OCI-M2 (cell line): ENCODE measurements at regions not wholly inside any gene's neighbourhood (a gene's known extent, or its start where the extent isn't known, plus 50 kb on each side); places are given as distances from the start of the nearest gene placed in this dataset.
"Not testable (repeated sequence)": the region's sequence is repeated elsewhere in the genome, so short reads cannot be mapped to it uniquely, and the experiment has no call there.

ENCODE experiments used
- DNase-seq: peaks from one replicate; lab custom pipeline; 2025; ENCODE audit not compliant: unreplicated experiment; lab: John Stamatoyannopoulos, UW

- no peak for DNase-seq
Measured at GRCh38 chr2:12871694-12872315, 155.1 kb downstream of the TRIB2 start.

- no peak for DNase-seq
Measured at GRCh38 chr2:12877761-12878160, 161.0 kb downstream of the TRIB2 start.

GRCh38 chr2:12879649-12880048, 162.9 kb downstream of the TRIB2 start:
- no peak for DNase-seq

- DNase-seq = no peak
Measured at GRCh38 chr2:12881952-12882351, 165.2 kb downstream of the TRIB2 start.

- no peak for DNase-seq
Measured at GRCh38 chr2:12882393-12882792, 165.7 kb downstream of the TRIB2 start.

- DNase-seq = no peak
Measured at GRCh38 chr2:12883906-12884305, 167.2 kb downstream of the TRIB2 start.

- DNase-seq = no peak
Measured at GRCh38 chr2:12884713-12885282, 168.1 kb downstream of the TRIB2 start.

- DNase-seq = no peak
Measured at GRCh38 chr2:12890066-12890465, 173.3 kb downstream of the TRIB2 start.

GRCh38 chr2:12890481-12890991, 173.8 kb downstream of the TRIB2 start:
- DNase-seq = no peak

- no peak for DNase-seq
Measured at GRCh38 chr2:12895017-12895416, 178.3 kb downstream of the TRIB2 start.

- DNase-seq = no peak
Measured at GRCh38 chr2:12896318-12896982, 179.7 kb downstream of the TRIB2 start.

GRCh38 chr2:12897181-12897580, 180.4 kb downstream of the TRIB2 start:
- no peak for DNase-seq

- DNase-seq = no peak
Measured at GRCh38 chr2:12903272-12903671, 186.5 kb downstream of the TRIB2 start.

- DNase-seq = no peak
Measured at GRCh38 chr2:12910431-12910830, 193.7 kb downstream of the TRIB2 start.

GRCh38 chr2:12915787-12916186, 199.1 kb downstream of the TRIB2 start:
- no peak for DNase-seq

GRCh38 chr2:12918138-12918834, 201.6 kb downstream of the TRIB2 start:
- DNase-seq = no peak

- DNase-seq = no peak
Measured at GRCh38 chr2:12918835-12919445, 202.2 kb downstream of the TRIB2 start.

GRCh38 chr2:12921321-12921720, 204.6 kb downstream of the TRIB2 start:
- no peak for DNase-seq

GRCh38 chr2:12923907-12924610, 207.3 kb downstream of the TRIB2 start:
- DNase-seq = no peak

- not testable (repeated sequence) for DNase-seq
Measured at GRCh38 chr2:12926641-12927040, 209.9 kb downstream of the TRIB2 start.
